ENCODE measurements at regions not wholly inside any gene's neighbourhood (a gene's known extent, or its start where the extent isn't known, plus 50 kb on each side); places are given as distances from the start of the nearest gene placed in this dataset.
"Not testable (repeated sequence)": the region's sequence is repeated elsewhere in the genome, so short reads cannot be mapped to it uniquely, and the experiment has no call there.

DNA sequence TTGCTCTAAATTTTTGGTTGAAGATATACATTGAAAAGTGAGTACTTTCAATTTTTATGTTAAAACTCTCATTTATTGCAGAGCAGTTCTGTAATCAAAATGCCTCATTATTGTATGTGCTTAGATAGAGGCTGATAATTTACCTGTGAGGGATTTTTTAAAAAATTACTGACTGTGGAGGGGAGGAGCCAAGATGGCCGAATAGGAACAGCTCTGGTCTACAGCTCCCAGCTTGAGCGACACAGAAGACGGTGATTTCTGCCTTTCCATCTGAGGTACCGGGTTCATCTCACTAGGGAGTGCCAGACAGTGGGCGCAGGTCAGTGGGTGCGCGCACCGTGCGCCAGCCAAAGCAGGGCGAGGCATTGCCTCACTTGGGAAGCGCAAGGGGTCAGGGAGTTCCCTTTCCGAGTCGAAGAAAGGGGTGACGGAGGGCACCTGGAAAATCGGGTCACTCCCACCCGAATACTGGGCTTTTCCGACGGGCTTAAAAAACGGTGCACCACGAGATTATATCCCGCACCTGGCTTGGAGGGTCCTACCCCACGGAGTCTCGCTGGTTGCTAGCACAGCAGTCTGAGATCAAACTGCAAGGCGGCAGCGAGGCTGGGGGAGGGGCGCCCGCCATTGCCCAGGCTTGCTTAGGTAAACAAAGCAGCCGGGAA lies 89.4 kb downstream of the DDX11 start:
- not testable (repeated sequence) for H3K4me3 ChIP-seq (ENCODE audit: control insufficient read depth, low read depth, low read length); DNase-seq (ENCODE audit: low read depth)

DNA sequence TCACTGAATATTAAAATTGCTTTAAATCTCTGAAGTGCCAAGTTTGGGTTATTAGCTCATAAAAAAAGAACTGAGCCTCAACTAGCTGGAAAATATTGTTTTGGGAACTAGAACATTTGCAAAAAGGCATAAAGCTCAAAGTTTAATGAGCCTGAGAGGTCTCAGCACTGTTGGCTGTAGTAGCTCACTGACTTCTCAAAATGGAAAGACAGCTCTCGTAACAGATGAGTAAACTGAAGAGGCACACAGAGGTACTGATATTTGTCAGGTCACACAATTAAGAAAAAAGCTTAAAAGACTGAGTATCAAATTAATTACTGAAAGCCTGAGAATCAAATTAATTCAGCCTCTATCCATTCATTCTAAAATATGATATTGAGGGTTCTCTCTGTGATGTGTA lies 100.6 kb downstream of the DDX11 start:
- H3K4me3 ChIP-seq (ENCODE audit: control insufficient read depth, low read depth, low read length); DNase-seq (ENCODE audit: low read depth): not testable (repeated sequence)

GRCh38 chr12:31177514-31177913 lies 103.9 kb downstream of the DDX11 start:
- TF ChIP-seq, protein P1, sequence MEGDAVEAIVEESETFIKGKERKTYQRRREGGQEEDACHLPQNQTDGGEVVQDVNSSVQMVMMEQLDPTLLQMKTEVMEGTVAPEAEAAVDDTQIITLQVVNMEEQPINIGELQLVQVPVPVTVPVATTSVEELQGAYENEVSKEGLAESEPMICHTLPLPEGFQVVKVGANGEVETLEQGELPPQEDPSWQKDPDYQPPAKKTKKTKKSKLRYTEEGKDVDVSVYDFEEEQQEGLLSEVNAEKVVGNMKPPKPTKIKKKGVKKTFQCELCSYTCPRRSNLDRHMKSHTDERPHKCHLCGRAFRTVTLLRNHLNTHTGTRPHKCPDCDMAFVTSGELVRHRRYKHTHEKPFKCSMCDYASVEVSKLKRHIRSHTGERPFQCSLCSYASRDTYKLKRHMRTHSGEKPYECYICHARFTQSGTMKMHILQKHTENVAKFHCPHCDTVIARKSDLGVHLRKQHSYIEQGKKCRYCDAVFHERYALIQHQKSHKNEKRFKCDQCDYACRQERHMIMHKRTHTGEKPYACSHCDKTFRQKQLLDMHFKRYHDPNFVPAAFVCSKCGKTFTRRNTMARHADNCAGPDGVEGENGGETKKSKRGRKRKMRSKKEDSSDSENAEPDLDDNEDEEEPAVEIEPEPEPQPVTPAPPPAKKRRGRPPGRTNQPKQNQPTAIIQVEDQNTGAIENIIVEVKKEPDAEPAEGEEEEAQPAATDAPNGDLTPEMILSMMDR (IDR thresholded peaks at IDR 0.05; ENCODE audit: control insufficient read depth, insufficient read depth, low read depth, low read length, missing control alignments): peak; percentile 15
- DNase-seq (ENCODE audit: low read depth); H3K4me3 ChIP-seq (ENCODE audit: control insufficient read depth, low read depth, low read length): not testable (repeated sequence)

DNA sequence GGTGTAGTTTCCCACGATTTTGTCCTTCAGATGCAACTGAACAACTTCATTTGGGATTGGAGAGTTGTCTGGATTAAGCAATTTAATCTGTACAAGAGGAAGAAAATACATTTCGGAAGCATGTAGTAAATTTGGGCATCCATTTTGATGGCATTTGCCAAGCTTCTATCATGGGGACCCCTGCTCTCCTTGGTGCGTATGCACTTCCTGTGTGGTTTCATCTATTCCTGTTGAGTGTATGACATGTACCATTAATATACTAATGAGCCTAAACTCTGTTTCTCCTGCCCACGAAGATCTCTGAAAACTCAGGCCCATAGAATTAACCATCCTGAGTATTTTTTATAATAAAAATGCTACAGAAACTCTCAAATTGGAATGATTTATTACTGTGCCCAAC lies 105.2 kb downstream of the DDX11 start:
- not testable (repeated sequence) for DNase-seq (ENCODE audit: low read depth); H3K4me3 ChIP-seq (ENCODE audit: control insufficient read depth, low read depth, low read length)

GRCh38 chr12:31179627-31180237 lies 106.1 kb downstream of the DDX11 start:
- DNase-seq (ENCODE audit: low read depth); H3K4me3 ChIP-seq (ENCODE audit: control insufficient read depth, low read depth, low read length): not testable (repeated sequence)

DNA sequence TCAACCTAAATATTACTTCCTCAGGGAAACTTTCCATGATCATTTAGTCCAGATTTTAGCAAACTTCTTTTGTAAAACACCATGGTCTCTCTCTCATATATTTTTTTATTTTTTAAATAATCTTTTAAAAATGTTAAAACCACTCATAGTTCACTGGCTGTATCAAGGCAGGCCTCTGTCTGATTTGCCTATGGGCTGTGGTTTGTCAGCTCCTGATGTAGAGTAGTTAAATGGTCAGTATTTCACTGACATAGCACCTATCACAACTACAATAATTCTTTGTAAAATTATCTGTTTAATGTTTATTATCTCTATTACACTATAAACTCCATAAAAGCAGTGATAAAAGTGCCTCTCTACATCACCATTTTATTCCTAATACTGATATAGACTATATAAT lies 108.9 kb downstream of the DDX11 start:
- DNase-seq (ENCODE audit: low read depth); H3K4me3 ChIP-seq (ENCODE audit: control insufficient read depth, low read depth, low read length): not testable (repeated sequence)

GRCh38 chr12:31183107-31183506 lies 109.4 kb downstream of the DDX11 start:
- DNase-seq (ENCODE audit: low read depth); H3K4me3 ChIP-seq (ENCODE audit: control insufficient read depth, low read depth, low read length): not testable (repeated sequence)

GRCh38 chr12:31183899-31184298 lies 110.2 kb downstream of the DDX11 start:
- not testable (repeated sequence) for H3K4me3 ChIP-seq (ENCODE audit: control insufficient read depth, low read depth, low read length)

GRCh38 chr12:31184667-31185066 lies 111.0 kb downstream of the DDX11 start:
- H3K4me3 ChIP-seq (ENCODE audit: control insufficient read depth, low read depth, low read length); DNase-seq (ENCODE audit: low read depth): not testable (repeated sequence)

More at GRCh38 chr12:31183899-31184298, 110.2 kb downstream of the DDX11 start:
- DNase-seq (ENCODE audit: low read depth): not testable (repeated sequence)

GRCh38 chr12:31192689-31193088 lies 119.0 kb downstream of the DDX11 start:
- not testable (repeated sequence) for DNase-seq (ENCODE audit: low read depth); H3K4me3 ChIP-seq (ENCODE audit: control insufficient read depth, low read depth, low read length)

- not testable (repeated sequence) for H3K4me3 ChIP-seq (ENCODE audit: control insufficient read depth, low read depth, low read length); DNase-seq (ENCODE audit: low read depth)
Measured at GRCh38 chr12:31195620-31196019, 122.0 kb downstream of the DDX11 start.

DNA sequence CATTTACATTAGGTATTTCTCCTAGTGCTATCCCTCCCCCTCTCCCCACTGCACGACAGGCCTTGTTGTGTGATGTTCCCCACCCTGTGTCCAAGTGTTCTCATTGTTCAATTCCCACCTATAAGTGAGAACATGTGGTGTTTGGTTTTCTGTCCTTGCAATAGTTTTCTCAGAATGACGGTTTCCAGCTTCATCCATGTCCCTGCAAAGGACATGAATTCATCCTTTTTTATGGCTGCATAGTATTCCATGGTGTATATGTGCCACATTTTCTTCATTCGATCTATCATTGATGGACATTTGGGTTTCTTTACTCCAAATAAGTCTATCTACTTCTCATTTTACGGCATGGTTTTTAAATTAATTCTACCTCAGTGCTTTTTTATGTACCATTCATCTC lies 125.8 kb downstream of the DDX11 start:
- DNase-seq (ENCODE audit: low read depth); H3K4me3 ChIP-seq (ENCODE audit: control insufficient read depth, low read depth, low read length): not testable (repeated sequence)

GRCh38 chr12:31201382-31201781 lies 124.6 kb downstream of the SINHCAF start:
- no peak for DNase-seq (ENCODE audit: low read depth)
- TF ChIP-seq, protein P1 (IDR thresholded peaks at IDR 0.05; ENCODE audit: control insufficient read depth, insufficient read depth, low read depth, low read length, missing control alignments): no peak
- no peak overlapping the region for H3K4me3 ChIP-seq (ENCODE audit: control insufficient read depth, low read depth, low read length)
